ENCODE measurements at regions not wholly inside any gene's neighbourhood (a gene's known extent, or its start where the extent isn't known, plus 50 kb on each side); places are given as distances from the start of the nearest gene placed in this dataset.

- no CpG with 5 or more reads among the region's 1 CpG for WGBS, 2 experiments (ENCODE audit: extremely low coverage in 2 of 2, insufficient read length in 1 of 2)
- no peak for DNase-seq
- ATAC-seq (ENCODE audit: low read depth), result no peak
- TF ChIP-seq CEBPB (IDR thresholded peaks at IDR 0.05; ENCODE audit: low read depth, low read length) (no peak), BHLHE40 (IDR thresholded peaks at IDR 0.05; ENCODE audit: low read depth, low read length) (no peak), RAD21 (IDR thresholded peaks at IDR 0.05; ENCODE audit: low read length) (no peak)
- no peak overlapping the region for H2BK15ac ChIP-seq (ENCODE audit: low read depth, low read length)
- BruUV-seq (replicated peaks), result no TSS peak
- H2BK20ac ChIP-seq (ENCODE audit: low read depth, low read length), result no peak overlapping the region
- no peak overlapping the region for H3K23ac ChIP-seq (ENCODE audit: low read depth, low read length)
- H2BK120ac ChIP-seq (ENCODE audit: low read depth, low read length), result no peak overlapping the region
- H3K4me1 ChIP-seq (ENCODE audit: control insufficient read depth, insufficient read depth, low read length), result no peaks in the 10 kb centered on the region
- intact Hi-C loops (cut with micrococcal nuclease) (no loop called here), dilution Hi-C loops (cut with HindIII; ENCODE audit: low sequenced_read_pairs, unreplicated experiment) (no loop called here), in situ Hi-C loops (cut with MboI; ENCODE audit: low sequenced_read_pairs) (no loop called here)
- no peak overlapping the region for H2AK9ac ChIP-seq (replicated peaks; ENCODE audit: low read depth, low read length, poor library complexity)
- no peaks in the 10 kb centered on the region for H3K36me3 ChIP-seq (ENCODE audit: control insufficient read depth, insufficient read depth, low read length)
- no peak overlapping the region for H3K56ac ChIP-seq (ENCODE audit: extremely low read depth, insufficient read depth, low read length)
- H3K4me2 ChIP-seq (ENCODE audit: low read depth, low read length), result no peak overlapping the region
- no peak overlapping the region for H2AK5ac ChIP-seq (ENCODE audit: low read depth, low read length)
- CTCF ChIA-PET, result no interaction called here
- no peaks in the 10 kb centered on the region for H3K27me3 ChIP-seq (ENCODE audit: control insufficient read depth, insufficient read depth, low read length)
- H4K20me1 ChIP-seq (ENCODE audit: insufficient read depth, low read length), result no peaks in the 10 kb centered on the region
- H3K79me1 ChIP-seq (ENCODE audit: low read depth in 1 of 2, low read length in 2 of 2), result no peaks in the 10 kb centered on the region
- POLR2A ChIA-PET (ENCODE audit: unreplicated experiment), result no interaction called here
- H3K9me1 ChIP-seq (ENCODE audit: insufficient read depth, low read length), result no peaks in the 10 kb centered on the region
- H3K4me3 ChIP-seq (ENCODE audit: insufficient read depth, low read depth, low read length), result no peak overlapping the region
- no peak overlapping the region for H3K4ac ChIP-seq (ENCODE audit: low read depth, low read length)
- H3K9ac ChIP-seq (ENCODE audit: low read depth, low read length), result no peak overlapping the region
- H4K5ac ChIP-seq (ENCODE audit: low read depth, low read length), result no peak overlapping the region
- H2BK5ac ChIP-seq (ENCODE audit: low read depth, low read length, poor library complexity, severe bottlenecking), result no peak overlapping the region
- H3K18ac ChIP-seq (ENCODE audit: low read depth, low read length), result no peak overlapping the region
- no peak overlapping the region for H3K14ac ChIP-seq (replicated peaks; ENCODE audit: low read depth, low read length)
- peaks cover 5% of the 10 kb centered on the region; the same call in 1 of the 2 replicates for H3K9me3 ChIP-seq (ENCODE audit: control insufficient read depth, insufficient read depth, low read length)
- H2AFZ ChIP-seq (replicated peaks; ENCODE audit: low read length, poor library complexity), result no peak overlapping the region
- no peak overlapping the region for H4K8ac ChIP-seq (ENCODE audit: low read depth in 2 of 2, low read length in 2 of 2)
- no peak overlapping the region for H3K27ac ChIP-seq (ENCODE audit: insufficient read depth, low read length)
- no peak overlapping the region for H4K91ac ChIP-seq (ENCODE audit: insufficient read depth, low read depth, low read length)
Measured at GRCh38 chr17:54839447-54839846, 61.2 kb upstream of the TOM1L1 start.

Data from IMR-90 (cell line).